Activated CD4-positive, CD25-positive, alpha-beta regulatory T cell (primary cell): ENCODE measurements at regions not wholly inside any gene's neighbourhood (a gene's known extent, or its start where the extent isn't known, plus 50 kb on each side); places are given as distances from the start of the nearest gene placed in this dataset.
"Not testable (repeated sequence)": the region's sequence is repeated elsewhere in the genome, so short reads cannot be mapped to it uniquely, and the experiment has no call there.

Experiments used
- DNase-seq, 4 experiments: peaks; one replicate each; lab custom pipeline; 2025; lab: John Stamatoyannopoulos, UW

DNA sequence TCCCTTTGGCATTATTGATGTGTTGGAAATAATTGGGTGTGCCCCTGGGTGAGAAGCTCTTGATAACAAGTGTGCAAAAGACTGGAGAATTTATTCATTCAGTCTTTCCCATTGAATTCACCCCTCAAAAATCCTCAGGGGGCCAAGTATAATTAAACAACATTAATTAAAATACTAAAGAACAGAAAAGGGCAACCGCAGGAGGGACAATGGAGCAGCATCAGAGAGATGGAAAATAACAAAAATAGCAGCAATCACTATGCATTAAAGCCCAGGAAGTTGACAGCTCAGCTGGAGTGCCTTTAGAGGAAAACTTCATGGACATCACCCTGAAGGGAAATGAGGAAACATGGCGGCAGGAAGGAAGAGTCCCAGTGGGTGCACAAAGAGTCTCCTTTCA, 227.6 kb downstream of the MINAR1 start:
- DNase-seq = no peak

DNA sequence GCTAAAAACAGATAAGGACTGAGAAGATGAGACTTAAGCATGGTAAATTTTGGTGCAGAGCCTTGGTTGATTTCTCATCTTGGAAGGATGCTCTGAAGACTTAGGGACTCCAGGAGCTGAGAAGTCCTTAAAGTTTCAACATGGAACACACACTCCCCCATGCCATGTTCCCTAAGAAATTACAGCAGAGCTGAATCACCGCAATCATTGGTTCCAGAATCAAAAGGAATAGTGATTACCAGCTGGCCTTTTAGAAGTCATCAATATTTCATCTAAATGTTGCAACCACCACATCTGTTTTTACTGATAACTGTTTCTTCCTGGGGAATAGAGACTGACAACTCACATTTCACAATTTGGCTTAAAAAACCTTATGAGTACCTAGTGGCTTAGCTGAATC, 229.3 kb downstream of the MINAR1 start:
- no peak for DNase-seq

GRCh38 chr15:79673416-79674123, 223.2 kb downstream of the MTHFS start:
- no peak for DNase-seq

GRCh38 chr15:79674124-79674465, 222.7 kb downstream of the MTHFS start:
- DNase-seq = no peak

DNA sequence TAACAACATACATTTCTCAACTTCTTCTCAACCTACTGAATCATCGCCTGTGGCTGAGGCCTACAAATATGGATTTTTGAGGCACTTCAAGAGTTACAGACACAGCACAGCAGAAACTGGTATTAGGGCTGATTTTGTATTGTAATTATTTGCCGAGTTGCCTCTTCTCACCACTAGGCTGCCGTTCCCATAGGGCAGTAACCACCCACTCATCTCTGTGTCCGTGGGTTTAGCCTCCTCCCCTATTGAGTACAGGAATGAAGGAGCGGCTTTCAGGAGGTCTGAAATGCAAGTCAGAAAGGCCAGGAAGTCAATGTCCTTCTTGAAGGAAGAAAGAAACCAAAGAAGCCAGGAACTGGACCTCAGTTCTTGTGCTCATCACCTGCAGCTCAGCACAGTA, 220.8 kb downstream of the MTHFS start:
- DNase-seq = no peak

DNA sequence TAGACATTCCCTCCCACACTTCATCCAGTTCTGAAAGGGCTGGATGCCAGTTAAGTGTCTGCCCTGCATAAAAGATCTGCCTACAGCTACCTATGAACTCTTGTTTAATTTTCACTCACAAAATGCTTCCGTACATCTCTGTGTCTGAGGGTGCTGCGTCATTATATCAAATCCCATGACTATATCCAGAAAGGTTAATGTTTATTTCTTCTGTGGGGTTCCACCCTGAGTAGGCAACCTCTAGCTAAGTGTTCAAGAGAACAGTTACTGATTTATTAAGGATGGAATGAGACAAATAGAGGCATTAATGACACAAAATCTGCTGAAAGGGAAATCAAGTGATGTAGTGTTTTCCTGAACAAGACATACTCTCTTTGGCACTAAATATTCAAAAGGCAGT, 220.2 kb downstream of the MTHFS start:
- DNase-seq = no peak

DNA sequence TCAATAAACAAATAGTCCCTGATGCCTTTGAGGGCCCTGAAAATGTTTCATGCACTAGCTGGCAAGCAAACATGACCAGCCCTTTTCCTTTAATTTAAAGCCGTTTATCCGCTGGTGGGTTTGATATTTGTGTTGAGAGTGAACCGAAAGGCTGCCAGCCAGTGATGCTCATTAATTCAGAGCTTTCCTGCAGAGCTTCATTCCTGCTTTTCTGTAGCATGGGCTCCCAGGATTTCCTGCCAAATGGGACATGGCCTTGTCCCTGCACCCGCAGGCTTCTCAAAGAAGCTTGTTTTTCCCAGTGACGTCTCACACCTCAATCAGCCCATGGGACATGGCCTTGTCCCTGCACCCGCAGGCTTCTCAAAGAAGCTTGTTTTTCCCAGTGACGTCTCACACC, 219.6 kb downstream of the MTHFS start:
- no peak for DNase-seq

DNA sequence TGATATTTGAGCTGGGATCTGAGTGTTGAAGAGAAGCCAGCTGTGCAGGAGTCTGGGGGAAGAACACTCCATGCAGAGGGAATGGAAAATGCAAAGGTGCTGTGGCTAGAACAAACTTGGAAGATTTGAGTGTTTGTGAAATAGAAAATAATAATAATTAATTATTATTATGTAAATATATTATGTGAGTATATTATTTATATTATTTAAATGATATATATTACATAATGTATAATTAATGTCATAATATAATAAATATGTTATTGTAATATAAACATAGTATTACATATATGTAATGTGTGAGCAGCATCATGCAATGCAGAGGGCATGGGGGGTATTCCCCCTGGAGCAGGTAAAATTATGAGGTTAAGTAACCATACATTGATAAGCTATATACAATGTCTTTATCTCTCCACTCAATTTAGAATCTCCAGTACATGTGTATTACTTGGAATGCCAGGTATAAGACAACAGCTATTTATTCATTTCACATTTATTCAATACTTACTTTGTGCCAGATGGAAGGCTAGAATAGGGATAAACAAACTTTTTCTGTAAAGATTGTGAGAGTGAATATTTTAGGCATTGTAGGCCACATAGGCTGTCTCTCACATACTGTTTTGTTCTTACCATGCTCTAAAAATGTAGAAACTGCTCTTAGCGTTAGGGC, 218.6 kb downstream of the MTHFS start:
- DNase-seq = no peak

DNA sequence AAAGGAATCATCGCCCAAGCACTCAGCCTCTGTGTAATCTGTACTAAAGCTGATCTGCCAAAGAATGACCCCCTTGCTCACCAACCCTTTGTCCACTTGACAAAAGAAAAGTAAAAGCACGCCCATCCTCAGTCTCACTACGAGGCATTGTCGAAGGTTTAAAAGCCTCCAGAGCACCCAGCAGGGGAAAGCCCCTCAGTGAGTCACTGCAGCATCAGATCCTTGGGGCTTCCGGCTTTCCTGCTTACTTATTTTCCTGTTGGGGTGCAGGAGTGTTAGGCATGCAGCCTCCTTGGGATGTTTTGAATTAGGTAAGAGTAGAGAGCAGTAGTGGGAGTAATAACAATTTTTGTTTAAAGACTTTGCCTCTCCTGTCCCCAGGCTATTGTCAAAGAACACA, 216.1 kb downstream of the MTHFS start:
- DNase-seq = no peak

DNA sequence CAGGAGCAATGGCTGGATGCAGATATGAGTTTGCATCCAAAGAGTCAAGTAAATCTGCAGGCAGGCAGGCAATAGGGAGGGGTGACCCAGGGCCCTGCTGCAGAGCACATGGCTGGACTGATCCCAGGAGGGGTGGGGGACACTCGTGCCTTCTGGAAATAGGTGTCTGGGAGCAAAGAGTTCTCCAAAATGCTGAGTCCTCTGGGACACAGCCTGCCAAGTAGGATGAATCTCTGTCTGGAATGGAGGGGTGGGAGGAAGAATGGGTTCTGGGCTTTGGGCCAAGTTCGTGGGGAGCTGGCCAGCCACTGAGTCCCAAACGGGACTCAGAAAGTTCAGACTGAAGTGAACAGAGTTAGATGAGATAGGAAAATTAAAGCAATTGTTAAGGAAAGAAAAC, 214.5 kb downstream of the MTHFS start:
- DNase-seq = no peak

GRCh38 chr15:79682851-79683288, 213.9 kb downstream of the MTHFS start:
- DNase-seq = no peak

- DNase-seq = no peak
Measured at GRCh38 chr15:79689030-79689429, 207.8 kb downstream of the MTHFS start.

GRCh38 chr15:79700951-79701480, 195.8 kb downstream of the MTHFS start:
- DNase-seq = no peak

DNA sequence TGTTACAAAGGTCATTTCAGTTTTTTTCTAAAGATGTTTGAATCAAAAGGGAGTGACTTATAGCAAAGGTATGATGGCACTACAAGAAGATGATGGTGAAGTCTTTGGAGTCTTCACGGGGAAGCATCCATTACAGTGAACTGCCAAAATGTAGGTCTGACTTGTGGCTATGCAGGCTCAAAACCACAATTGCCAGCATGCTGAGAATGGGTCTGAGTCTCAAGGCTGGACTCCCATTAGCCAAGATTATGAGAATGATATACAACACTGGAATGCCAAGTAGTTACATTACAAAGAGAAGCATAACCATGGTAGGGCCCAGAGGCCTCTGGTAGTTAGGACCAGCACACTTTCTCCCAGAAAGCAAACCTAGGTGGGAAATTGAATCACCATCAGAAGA, 194.2 kb downstream of the MTHFS start:
- DNase-seq = no peak

GRCh38 chr15:79721256-79721655, 175.6 kb downstream of the MTHFS start:
- DNase-seq = no peak

DNA sequence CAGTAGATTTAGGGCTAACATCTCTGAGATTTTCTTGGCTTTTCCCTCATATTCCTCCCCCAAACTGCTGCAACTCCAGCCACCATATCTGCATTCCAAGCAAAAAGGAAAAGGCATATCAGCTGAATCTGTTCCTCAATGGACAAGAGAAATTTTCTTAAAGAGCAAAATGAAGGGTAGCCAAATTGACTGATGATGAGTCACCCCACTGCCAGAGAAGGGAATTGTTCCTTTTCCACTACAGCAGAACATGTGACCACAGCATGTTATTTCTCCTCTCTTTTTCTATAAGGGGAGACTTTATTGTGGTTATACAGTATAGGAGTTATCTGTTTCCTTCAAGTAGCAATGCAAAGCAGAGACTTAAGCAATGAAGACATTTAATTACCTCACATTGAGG, 172.5 kb downstream of the MTHFS start:
- no peak for DNase-seq

DNA sequence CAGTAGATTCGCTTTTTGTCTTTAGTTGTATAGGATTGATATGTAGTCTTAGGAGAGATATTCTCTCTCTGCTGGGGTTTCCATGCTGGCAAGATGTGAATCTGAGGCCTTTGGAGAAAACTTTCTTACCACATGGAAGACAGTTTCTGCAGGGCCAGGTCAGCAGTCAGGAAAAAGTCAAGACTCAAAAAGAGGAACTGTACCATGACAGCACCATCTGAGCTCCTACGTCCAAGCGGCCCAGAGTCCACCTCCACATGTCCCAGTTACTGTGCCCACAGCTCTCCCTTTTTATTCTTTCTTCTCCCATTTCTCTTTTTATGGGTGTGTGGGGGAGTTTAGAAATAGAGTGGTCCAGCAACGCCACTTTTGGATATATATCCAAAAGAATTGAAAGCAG, 172.0 kb downstream of the MTHFS start:
- no peak for DNase-seq

GRCh38 chr15:79728867-79729266, 167.9 kb downstream of the MTHFS start:
- DNase-seq = no peak

- DNase-seq = no peak
Measured at GRCh38 chr15:79736435-79737000, 160.3 kb downstream of the MTHFS start.

- no peak for DNase-seq
Measured at GRCh38 chr15:79738143-79738542, 158.7 kb downstream of the MTHFS start.

- no peak for DNase-seq
Measured at GRCh38 chr15:79740561-79740960, 156.3 kb downstream of the MTHFS start.

GRCh38 chr15:79743032-79743431, 153.8 kb downstream of the MTHFS start:
- DNase-seq = no peak

- not testable (repeated sequence) for DNase-seq
Measured at GRCh38 chr15:79744485-79744884, 152.3 kb downstream of the MTHFS start.
